Ovary (tissue), 3 donors: ENCODE measurements at regions not wholly inside any gene's neighbourhood (a gene's known extent, or its start where the extent isn't known, plus 50 kb on each side); places are given as distances from the start of the nearest gene placed in this dataset.

ENCODE experiments used
- POLR2A ChIP-seq: fragments of 450-650 bp; IDR thresholded peaks from one replicate; pipeline ENCODE4 v1.6.1; 2017; ENCODE audit warnings: antibody characterized with exemption, mild to moderate bottlenecking, moderate library complexity
- TF ChIP-seq, protein P1 (sequence below), 3 donors: fragments of 450-650 bp in 2 of 3; fragments of 200-600 bp in 1 of 3; IDR thresholded peaks; one replicate each; pipeline versions ENCODE4 v1.5.1 to v1.8.0; 2016 to 2022; ENCODE audit warnings: antibody characterized with exemption in 3 of 3, mild to moderate bottlenecking in 1 of 3
- donor health status: DM: no; HTN: no; CAD: no.

DNA sequence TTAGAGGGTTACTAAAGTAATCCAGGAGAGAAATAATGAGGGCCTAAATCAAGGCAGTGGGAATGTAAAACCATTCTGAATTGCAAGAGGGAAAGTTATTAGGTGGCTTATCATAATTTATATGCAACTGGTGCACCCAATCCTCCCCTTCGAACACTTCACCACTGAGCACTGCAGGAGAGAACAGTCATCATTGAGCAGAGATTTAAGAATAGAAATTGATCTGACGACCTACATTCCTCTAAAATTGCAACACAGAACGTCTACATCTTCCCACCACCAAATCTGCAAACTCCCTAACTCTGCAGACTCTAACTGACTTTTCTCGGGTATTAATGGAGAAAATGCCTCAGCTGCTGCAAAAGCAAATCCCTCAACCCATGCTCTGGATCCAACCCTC is 138.5 kb upstream of the CDH20 start:
- TF ChIP-seq, protein P1, sequence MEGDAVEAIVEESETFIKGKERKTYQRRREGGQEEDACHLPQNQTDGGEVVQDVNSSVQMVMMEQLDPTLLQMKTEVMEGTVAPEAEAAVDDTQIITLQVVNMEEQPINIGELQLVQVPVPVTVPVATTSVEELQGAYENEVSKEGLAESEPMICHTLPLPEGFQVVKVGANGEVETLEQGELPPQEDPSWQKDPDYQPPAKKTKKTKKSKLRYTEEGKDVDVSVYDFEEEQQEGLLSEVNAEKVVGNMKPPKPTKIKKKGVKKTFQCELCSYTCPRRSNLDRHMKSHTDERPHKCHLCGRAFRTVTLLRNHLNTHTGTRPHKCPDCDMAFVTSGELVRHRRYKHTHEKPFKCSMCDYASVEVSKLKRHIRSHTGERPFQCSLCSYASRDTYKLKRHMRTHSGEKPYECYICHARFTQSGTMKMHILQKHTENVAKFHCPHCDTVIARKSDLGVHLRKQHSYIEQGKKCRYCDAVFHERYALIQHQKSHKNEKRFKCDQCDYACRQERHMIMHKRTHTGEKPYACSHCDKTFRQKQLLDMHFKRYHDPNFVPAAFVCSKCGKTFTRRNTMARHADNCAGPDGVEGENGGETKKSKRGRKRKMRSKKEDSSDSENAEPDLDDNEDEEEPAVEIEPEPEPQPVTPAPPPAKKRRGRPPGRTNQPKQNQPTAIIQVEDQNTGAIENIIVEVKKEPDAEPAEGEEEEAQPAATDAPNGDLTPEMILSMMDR (IDR thresholded peaks at IDR 0.05), result no peak
- TF ChIP-seq POLR2A, result no peak
